Natural killer cell (primary cell): ENCODE measurements at regions not wholly inside any gene's neighbourhood (a gene's known extent, or its start where the extent isn't known, plus 50 kb on each side); places are given as distances from the start of the nearest gene placed in this dataset.

Source experiments
- ATAC-seq, 3 donors: fragments of 150-1000 bp in 2 of 3; fragments of 200-7000 bp in 1 of 3; cut with Tn5 transposase; 1 replicate in 1 of 3; 2 replicates in 2 of 3; pipeline ENCODE4 v1.10.0; 2021; ENCODE audit warnings: mild to moderate bottlenecking in 2 of 3, moderate library complexity in 2 of 3
- DNase-seq, 2 donors: peaks; one replicate each; pipeline versions ENCODE4 v3.0.0 to v3.0.0-alpha.2; 2013 to 2021; ENCODE audit warnings: mixed read lengths in 1 of 2
- H3K27ac ChIP-seq: one replicate; pipeline ENCODE4 v1.5.1; 2013; ENCODE audit warnings: mild to moderate bottlenecking, low read length
- H3K27me3 ChIP-seq: one replicate; pipeline ENCODE4 v1.6.1; 2013; ENCODE audit warnings: low read length; ENCODE audit not compliant: control insufficient read depth, insufficient read depth
- H3K36me3 ChIP-seq: one replicate; pipeline ENCODE4 v1.6.1; 2013; ENCODE audit warnings: low read length; ENCODE audit not compliant: control insufficient read depth, insufficient read depth
- H3K4me1 ChIP-seq: one replicate; pipeline ENCODE4 v1.6.1; 2013; ENCODE audit warnings: low read length; ENCODE audit not compliant: control insufficient read depth, insufficient read depth
- H3K4me3 ChIP-seq: one replicate; pipeline ENCODE4 v1.5.1; 2013; ENCODE audit warnings: low read length
- H3K9me3 ChIP-seq: one replicate; pipeline ENCODE4 v1.6.1; 2013; ENCODE audit warnings: low read length; ENCODE audit not compliant: control insufficient read depth, insufficient read depth
- H3K27ac Mint-ChIP-seq, 2 donors: one replicate each; pipeline ENCODE4 v1.8.0; 2022; ENCODE audit warnings: mild to moderate bottlenecking in 2 of 2, mixed read lengths in 2 of 2, moderate library complexity in 1 of 2
- H3K27me3 Mint-ChIP-seq, 2 donors: one replicate each; pipeline ENCODE4 v1.8.0; 2022; ENCODE audit warnings: low read depth in 2 of 2, mixed read lengths in 2 of 2
- H3K36me3 Mint-ChIP-seq: one replicate; pipeline ENCODE4 v1.8.0; 2022; ENCODE audit warnings: mixed read lengths
- H3K4me1 Mint-ChIP-seq, 2 donors: one replicate each; pipeline ENCODE4 v1.8.0; 2022; ENCODE audit warnings: mixed read lengths in 2 of 2
- H3K4me3 Mint-ChIP-seq: one replicate; pipeline ENCODE4 v1.8.0; 2022; ENCODE audit warnings: mild to moderate bottlenecking, moderate library complexity, mixed read lengths
- H3K9me3 Mint-ChIP-seq, 2 donors: one replicate each; pipeline ENCODE4 v1.8.0; 2022; ENCODE audit warnings: mixed read lengths in 2 of 2
- CTCF ChIP-seq: fragments of 200-600 bp; IDR thresholded peaks from one replicate; pipeline ENCODE4 v1.8.0; 2022; ENCODE audit warnings: antibody characterized with exemption
- WGBS: methylation state at CpG from one replicate; pipeline ENCODE4 v1.1.7; 2013; ENCODE audit warnings: missing lambda C conversion rate; ENCODE audit not compliant: insufficient coverage; 5-methylcytosine and 5-hydroxymethylcytosine counted together
- intact Hi-C: fragments of 100-400 bp; cut with micrococcal nuclease; formaldehyde crosslinking; loops from one replicate; pipeline ENCODE4 v1.14.2; 2022

- intact Hi-C loops: no loop called here
- peaks cover 22% of the 10 kb centered on the region for H3K4me1 ChIP-seq
- Mint-ChIP-seq H3K27ac (no peak overlapping the region), H3K4me3 (no peak overlapping the region), H3K36me3 (no peaks in the 10 kb centered on the region), H3K27me3 (peaks cover 5 to 11% of the 10 kb centered on the region in 2 donors), H3K4me1 (peaks cover 14 to 19% of the 10 kb centered on the region in 2 donors), H3K9me3 (no peaks in the 10 kb centered on the region)
- no peaks in the 10 kb centered on the region for H3K27me3 ChIP-seq
- H3K36me3 ChIP-seq: no peaks in the 10 kb centered on the region
- 88% methylated on average over 2 of the region's 2 CpGs for WGBS
- no peak overlapping the region for H3K27ac ChIP-seq
- H3K4me3 ChIP-seq: no peak overlapping the region
- no peaks in the 10 kb centered on the region for H3K9me3 ChIP-seq
- TF ChIP-seq CTCF: no peak
- ATAC-seq (no peak), DNase-seq (no peak)
These were observed 91.2 kb downstream of the RPS6KA4 start for GRCh38 chr11:64450168-64450560.

DNA sequence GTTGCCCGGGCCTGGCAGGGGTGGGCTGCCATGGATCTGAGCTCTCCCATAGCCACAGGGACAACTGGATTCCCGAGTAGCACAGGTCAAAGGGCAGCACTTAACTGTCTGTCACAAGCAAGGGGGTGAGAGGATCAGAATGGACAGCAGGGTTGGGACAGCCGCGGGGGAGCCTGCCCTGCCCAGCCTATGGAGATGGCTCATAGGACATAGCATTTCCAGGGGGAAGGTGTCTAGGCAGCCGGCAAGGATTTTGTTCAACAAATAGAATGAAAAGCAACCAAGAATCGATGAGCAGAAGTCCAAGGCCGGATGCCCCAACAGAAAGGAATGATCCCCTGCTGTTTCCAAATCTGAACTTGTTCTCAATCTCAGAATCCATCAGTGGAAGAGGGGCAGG lies 92.9 kb downstream of the RPS6KA4 start:
- Mint-ChIP-seq H3K27ac (no peak overlapping the region), H3K4me3 (no peak overlapping the region), H3K9me3 (no peaks in the 10 kb centered on the region), H3K36me3 (no peaks in the 10 kb centered on the region), H3K27me3 (peaks cover 5 to 11% of the 10 kb centered on the region in 2 donors), H3K4me1 (peaks cover 14 to 19% of the 10 kb centered on the region in 2 donors)
- no peaks in the 10 kb centered on the region for H3K36me3 ChIP-seq
- TF ChIP-seq CTCF: no peak
- H3K4me1 ChIP-seq: peaks cover 22% of the 10 kb centered on the region
- H3K4me3 ChIP-seq: no peak overlapping the region
- H3K9me3 ChIP-seq: no peaks in the 10 kb centered on the region
- intact Hi-C loops: no loop called here
- no peak for ATAC-seq
- H3K27me3 ChIP-seq: no peaks in the 10 kb centered on the region
- 84% methylated on average over 7 of the region's 7 CpGs for WGBS
- no peak for DNase-seq
- H3K27ac ChIP-seq: no peak overlapping the region

GRCh38 chr11:64453466-64453865 lies 94.5 kb downstream of the RPS6KA4 start:
- Histone ChIP-seq H3K4me1 (peaks cover 14% of the 10 kb centered on the region), H3K27me3 (no peaks in the 10 kb centered on the region), H3K9me3 (no peaks in the 10 kb centered on the region), H3K27ac (no peak overlapping the region), H3K36me3 (no peaks in the 10 kb centered on the region), H3K4me3 (no peak overlapping the region)
- intact Hi-C loops: no loop called here
- Mint-ChIP-seq H3K36me3 (no peaks in the 10 kb centered on the region), H3K27me3 (peaks cover 0 to 8% of the 10 kb centered on the region in 2 donors), H3K9me3 (no peaks in the 10 kb centered on the region), H3K27ac (no peak overlapping the region), H3K4me3 (no peak overlapping the region), H3K4me1 (peaks cover 10 to 14% of the 10 kb centered on the region in 2 donors)
- whole genome bisulfite sequencing: 77% methylated on average over 1 of the region's 1 CpG
- DNase-seq: no peak
- TF ChIP-seq CTCF: no peak
- ATAC-seq: no peak

DNA sequence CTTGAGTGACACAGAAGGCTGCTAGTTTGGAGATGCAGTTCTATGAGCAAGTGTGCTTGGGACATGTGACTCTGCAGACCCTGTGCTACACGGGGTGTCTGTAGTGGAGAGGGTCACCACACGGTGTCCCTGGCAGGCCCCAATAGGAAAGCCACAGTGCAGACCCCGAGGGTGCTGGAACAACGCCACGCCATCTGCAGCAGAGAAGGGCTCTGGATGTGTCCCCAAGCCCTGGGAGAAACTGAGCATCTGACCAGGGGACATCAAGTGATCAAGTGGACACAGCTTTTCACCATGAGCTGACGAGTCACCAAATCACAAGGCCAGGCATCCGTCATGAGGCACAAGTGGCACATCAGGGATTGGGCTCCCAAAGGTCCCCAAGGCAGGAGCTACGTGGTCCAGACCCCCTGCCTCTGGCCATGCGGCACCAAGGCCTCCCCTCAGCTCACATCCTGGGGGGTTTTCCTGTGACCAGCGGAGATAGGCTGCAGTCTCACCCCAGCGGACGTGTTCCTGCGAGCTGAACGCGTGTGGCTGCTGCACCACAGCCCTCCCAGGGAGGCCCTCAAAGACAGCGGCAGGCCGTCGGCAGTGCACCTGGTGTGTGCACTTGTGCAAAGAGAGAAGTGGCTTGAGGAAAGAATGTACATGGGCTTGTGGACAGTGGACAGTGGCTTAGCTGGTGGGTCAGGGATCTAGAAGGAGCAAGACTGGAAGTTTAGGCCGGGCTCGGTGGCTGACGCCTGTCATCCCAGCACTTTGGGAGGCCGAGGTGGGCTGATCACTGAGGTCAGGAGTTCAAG lies 96.7 kb downstream of the RPS6KA4 start:
- H3K36me3 Mint-ChIP-seq: no peaks in the 10 kb centered on the region
- H3K36me3 ChIP-seq: no peaks in the 10 kb centered on the region
- H3K9me3 Mint-ChIP-seq: no peaks in the 10 kb centered on the region
- no peak overlapping the region for H3K27ac Mint-ChIP-seq
- ATAC-seq (no peak), DNase-seq (no peak)
- H3K27me3 Mint-ChIP-seq: peaks cover 0 to 3% of the 10 kb centered on the region in 2 donors
- H3K4me3 ChIP-seq: no peak overlapping the region
- H3K27ac ChIP-seq: no peak overlapping the region
- H3K4me1 Mint-ChIP-seq: no peaks in the 10 kb centered on the region
- TF ChIP-seq CTCF: no peak
- WGBS: 82% methylated on average over 22 of the region's 22 CpGs
- no peak overlapping the region for H3K4me3 Mint-ChIP-seq
- intact Hi-C loops: no loop called here
- H3K27me3 ChIP-seq: no peaks in the 10 kb centered on the region
- no peaks in the 10 kb centered on the region for H3K4me1 ChIP-seq
- no peaks in the 10 kb centered on the region for H3K9me3 ChIP-seq
